NT2/D1 (cell line): ENCODE measurements at regions not wholly inside any gene's neighbourhood (a gene's known extent, or its start where the extent isn't known, plus 50 kb on each side); places are given as distances from the start of the nearest gene placed in this dataset.

ENCODE experiments used
- DNase-seq: peaks from one replicate; pipeline ENCODE4 v3.0.0-alpha.2; 2011; ENCODE audit warnings: low read depth, low spot score
- H3K27me3 ChIP-seq: 2 replicates; pipeline ENCODE4 v1.6.0; 2011; ENCODE audit warnings: mild to moderate bottlenecking; ENCODE audit not compliant: insufficient read length, insufficient read depth
- H3K36me3 ChIP-seq: 2 replicates; pipeline ENCODE4 v1.6.1; 2011; ENCODE audit warnings: mild to moderate bottlenecking, low read length, mixed read lengths; ENCODE audit not compliant: insufficient read depth, insufficient read length
- H3K4me1 ChIP-seq: 2 replicates; pipeline ENCODE4 v1.5.1; 2011; ENCODE audit not compliant: insufficient read depth, insufficient read length
- H3K4me3 ChIP-seq: 2 replicates; pipeline ENCODE4 v1.5.1; 2011; ENCODE audit warnings: low read depth; ENCODE audit not compliant: insufficient read length
- H3K9ac ChIP-seq: 2 replicates; pipeline ENCODE4 v1.6.0; 2011; ENCODE audit warnings: low read depth; ENCODE audit not compliant: insufficient read length
- H3K9me3 ChIP-seq: 2 replicates; pipeline ENCODE4 v1.5.1; 2011; ENCODE audit warnings: mild to moderate bottlenecking, low read length; ENCODE audit not compliant: insufficient read depth
- SUZ12 ChIP-seq: IDR thresholded peaks from 2 replicates; pipeline ENCODE4 v1.6.1; 2011; ENCODE audit not compliant: insufficient read length, insufficient read depth; ENCODE audit errors: extremely low read depth
- YY1 ChIP-seq: IDR thresholded peaks from 2 replicates; pipeline ENCODE4 v1.6.1; 2011; ENCODE audit not compliant: insufficient read length, insufficient read depth
- ZNF274 ChIP-seq: IDR thresholded peaks from 2 replicates; pipeline ENCODE4 v1.6.1; 2011; ENCODE audit warnings: mild to moderate bottlenecking, low read depth, low read length

DNA sequence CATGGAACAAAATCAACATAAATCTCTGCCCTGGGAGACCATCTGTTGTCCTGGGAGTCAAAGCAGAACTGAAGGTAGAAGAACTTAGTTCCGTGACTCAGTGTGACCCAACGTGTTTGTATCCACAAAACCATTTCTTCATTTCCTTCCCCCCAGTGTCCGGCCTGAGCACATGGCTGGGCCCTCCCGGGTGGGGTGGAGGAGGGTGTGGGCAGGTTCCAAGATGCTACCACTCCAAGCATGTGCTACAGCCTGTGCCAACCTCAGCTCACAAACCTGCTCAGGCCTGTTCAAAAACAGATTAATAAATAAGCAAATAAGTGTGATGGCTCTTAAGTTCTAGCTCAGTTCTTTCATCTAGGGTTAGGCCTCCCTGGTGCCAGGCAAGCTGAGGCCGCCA lies 55.3 kb downstream of the SHANK2 start:
- no peak for DNase-seq
- H3K4me3 ChIP-seq: no peak overlapping the region
- H3K4me1 ChIP-seq: no peaks in the 10 kb centered on the region
- no peaks in the 10 kb centered on the region for H3K27me3 ChIP-seq
- TF ChIP-seq YY1: no peak
- no peak for TF ChIP-seq ZNF274
- no peak for TF ChIP-seq SUZ12
- H3K9ac ChIP-seq: no peak overlapping the region
- H3K36me3 ChIP-seq: no peaks in the 10 kb centered on the region
- H3K9me3 ChIP-seq: no peaks in the 10 kb centered on the region

DNA sequence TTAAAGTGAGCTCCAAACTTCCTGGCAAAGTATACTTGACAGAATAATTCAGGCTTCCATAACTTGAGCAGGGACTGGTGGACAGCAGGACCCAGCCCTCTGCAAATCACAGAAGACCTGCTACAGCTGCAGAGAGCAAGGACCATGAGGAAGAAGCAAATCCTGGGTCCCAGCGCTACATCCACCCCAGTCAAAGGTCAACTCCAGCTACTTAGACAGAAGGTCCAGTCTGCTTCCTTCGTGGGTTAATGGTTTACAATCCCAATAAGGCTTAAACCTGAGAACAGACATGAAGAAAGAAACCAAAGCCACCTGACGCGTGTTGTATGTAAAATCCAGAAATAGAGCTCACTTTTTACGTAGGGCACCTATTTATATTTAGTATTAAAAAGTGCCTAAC lies 57.7 kb downstream of the SHANK2 start:
- no peak for TF ChIP-seq YY1
- Histone ChIP-seq H3K36me3 (no peaks in the 10 kb centered on the region), H3K27me3 (no peaks in the 10 kb centered on the region), H3K4me1 (no peaks in the 10 kb centered on the region), H3K9me3 (no peaks in the 10 kb centered on the region), H3K9ac (no peak overlapping the region), H3K4me3 (no peak overlapping the region)
- DNase-seq: no peak

GRCh38 chr11:71193431-71193830 lies 58.9 kb downstream of the SHANK2 start:
- Histone ChIP-seq H3K36me3 (no peaks in the 10 kb centered on the region), H3K9ac (no peak overlapping the region), H3K27me3 (no peaks in the 10 kb centered on the region), H3K4me3 (no peak overlapping the region), H3K9me3 (no peaks in the 10 kb centered on the region), H3K4me1 (no peaks in the 10 kb centered on the region)
- DNase-seq: no peak
- TF ChIP-seq ZNF274: no peak
- TF ChIP-seq YY1: no peak
- no peak for TF ChIP-seq SUZ12

GRCh38 chr11:71192629-71193028 lies 59.7 kb downstream of the SHANK2 start:
- Histone ChIP-seq H3K4me1 (no peaks in the 10 kb centered on the region), H3K27me3 (no peaks in the 10 kb centered on the region), H3K9ac (no peak overlapping the region), H3K36me3 (no peaks in the 10 kb centered on the region), H3K9me3 (no peaks in the 10 kb centered on the region), H3K4me3 (no peak overlapping the region)
- no peak for DNase-seq
- no peak for TF ChIP-seq SUZ12
- no peak for TF ChIP-seq ZNF274
- TF ChIP-seq YY1: no peak

DNA sequence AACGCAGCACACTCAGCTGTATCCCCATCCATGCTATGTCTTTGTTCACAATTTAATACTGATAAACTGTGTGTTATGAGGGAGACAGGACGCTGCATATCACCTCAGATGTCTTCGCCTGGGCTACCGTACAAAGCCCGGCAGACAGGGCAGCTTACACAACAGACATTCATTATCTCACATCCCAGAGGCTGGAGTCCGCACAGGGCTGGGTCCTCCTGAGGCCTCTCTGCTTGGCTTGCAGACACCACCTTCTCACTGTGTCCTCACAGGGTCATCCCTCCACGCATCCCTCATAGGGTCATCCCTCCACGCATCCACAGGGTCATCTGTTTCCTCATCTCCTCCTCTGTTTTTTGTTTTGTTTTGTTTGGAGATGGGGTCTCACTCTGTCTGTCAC lies 61.2 kb downstream of the SHANK2 start:
- no peaks in the 10 kb centered on the region for H3K9me3 ChIP-seq
- no peaks in the 10 kb centered on the region for H3K36me3 ChIP-seq
- no peaks in the 10 kb centered on the region for H3K27me3 ChIP-seq
- H3K9ac ChIP-seq: no peak overlapping the region
- H3K4me1 ChIP-seq: no peaks in the 10 kb centered on the region
- DNase-seq: no peak
- TF ChIP-seq ZNF274 (no peak), SUZ12 (no peak), YY1 (no peak)
- H3K4me3 ChIP-seq: no peak overlapping the region

DNA sequence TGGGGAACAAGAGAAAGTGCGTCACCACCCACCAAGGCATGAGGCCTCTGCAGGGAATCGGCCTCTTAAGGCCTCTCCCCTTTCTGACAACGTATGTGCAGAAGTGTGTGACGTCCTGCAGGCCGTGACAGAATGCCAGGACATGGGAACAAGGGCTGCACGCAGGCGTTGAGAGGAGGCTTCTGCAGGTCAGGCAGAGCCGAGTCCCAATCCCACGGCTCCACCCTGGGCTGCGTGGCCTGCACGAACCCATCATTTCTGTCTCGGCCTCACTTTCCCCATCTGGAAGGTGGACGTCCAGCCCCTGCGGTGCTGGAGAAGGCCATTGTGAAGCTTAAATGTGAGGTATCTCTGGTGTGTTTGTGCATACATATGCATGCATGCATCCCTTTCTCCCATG lies 61.8 kb downstream of the SHANK2 start:
- H3K27me3 ChIP-seq: no peaks in the 10 kb centered on the region
- DNase-seq: no peak
- no peak overlapping the region for H3K9ac ChIP-seq
- H3K9me3 ChIP-seq: no peaks in the 10 kb centered on the region
- no peak for TF ChIP-seq ZNF274
- no peak for TF ChIP-seq SUZ12
- TF ChIP-seq YY1: no peak
- H3K36me3 ChIP-seq: no peaks in the 10 kb centered on the region
- H3K4me3 ChIP-seq: no peak overlapping the region
- H3K4me1 ChIP-seq: no peaks in the 10 kb centered on the region

GRCh38 chr11:71189768-71190315 lies 62.5 kb downstream of the SHANK2 start:
- DNase-seq: no peak
- Histone ChIP-seq H3K4me1 (no peaks in the 10 kb centered on the region), H3K36me3 (no peaks in the 10 kb centered on the region), H3K9ac (no peak overlapping the region), H3K9me3 (no peaks in the 10 kb centered on the region), H3K4me3 (no peak overlapping the region), H3K27me3 (no peaks in the 10 kb centered on the region)
- TF ChIP-seq ZNF274 (no peak), YY1 (no peak)
